ENCODE measurements at regions not wholly inside any gene's neighbourhood (a gene's known extent, or its start where the extent isn't known, plus 50 kb on each side); places are given as distances from the start of the nearest gene placed in this dataset.

- Histone ChIP-seq H3K27me3 (no peaks in the 10 kb centered on the region), H3K4me3 (no peak overlapping the region), H3K9me3 (no peaks in the 10 kb centered on the region), H3K27ac (no peak overlapping the region), H3K36me3 (ENCODE audit: low read depth, missing control alignments) (no peaks in the 10 kb centered on the region), H3K4me1 (no peaks in the 10 kb centered on the region)
- 55 to 63% methylated on average over 3 of the region's 3 CpGs for WGBS, 2 donors
- no peak for DNase-seq
- intact Hi-C loops (cut with DNase I; ENCODE audit: low total_unique reads), result no loop called here
- TF ChIP-seq POLR2A (IDR thresholded peaks at IDR 0.05) (no peak), CTCF (IDR thresholded peaks at IDR 0.05) (no peak)
Observed at GRCh38 chr12:83473408-83474095, 786.8 kb downstream of the TMTC2 start.

GRCh38 chr12:83472772-83473171, 786.1 kb downstream of the TMTC2 start:
- H3K9me3 ChIP-seq, result no peaks in the 10 kb centered on the region
- H3K4me3 ChIP-seq, result no peak overlapping the region
- H3K27ac ChIP-seq, result no peak overlapping the region
- no peaks in the 10 kb centered on the region for H3K27me3 ChIP-seq
- no peaks in the 10 kb centered on the region for H3K36me3 ChIP-seq (ENCODE audit: low read depth, missing control alignments)
- H3K4me1 ChIP-seq, result no peaks in the 10 kb centered on the region
- TF ChIP-seq POLR2A (IDR thresholded peaks at IDR 0.05) (no peak), CTCF (IDR thresholded peaks at IDR 0.05) (no peak)
- intact Hi-C loops (cut with DNase I; ENCODE audit: low total_unique reads), result no loop called here
- no peak for DNase-seq
- 70 to 76% methylated on average over 3 of the region's 3 CpGs for WGBS, 2 donors

DNA sequence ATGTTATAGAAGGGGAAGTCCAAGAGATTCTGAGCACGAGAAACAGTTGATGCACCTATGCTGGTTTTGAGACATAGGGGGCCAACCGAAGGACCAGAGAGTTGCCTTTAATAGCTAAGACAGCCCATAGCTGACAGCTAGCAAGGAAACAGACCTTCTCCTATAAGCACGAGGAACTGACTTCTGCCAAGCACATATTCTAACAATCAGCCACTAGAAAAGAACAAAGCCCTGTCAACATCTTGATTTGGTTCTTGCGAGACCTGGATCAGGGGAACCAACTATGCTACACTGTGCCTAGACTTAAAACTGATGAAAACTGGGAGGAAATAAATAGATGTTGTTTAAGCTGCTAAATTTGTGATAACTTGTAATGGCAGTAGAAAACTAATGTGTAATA, 785.6 kb downstream of the TMTC2 start:
- Histone ChIP-seq H3K4me3 (no peak overlapping the region), H3K36me3 (ENCODE audit: low read depth, missing control alignments) (no peaks in the 10 kb centered on the region), H3K9me3 (no peaks in the 10 kb centered on the region), H3K4me1 (no peaks in the 10 kb centered on the region), H3K27me3 (no peaks in the 10 kb centered on the region), H3K27ac (no peak overlapping the region)
- WGBS, 2 donors, result 86 to 87% methylated on average over 4 of the region's 4 CpGs
- no peak for DNase-seq
- intact Hi-C loops (cut with DNase I; ENCODE audit: low total_unique reads), result no loop called here
- no peak for TF ChIP-seq POLR2A (IDR thresholded peaks at IDR 0.05)
- no peak for TF ChIP-seq CTCF (IDR thresholded peaks at IDR 0.05)

DNA sequence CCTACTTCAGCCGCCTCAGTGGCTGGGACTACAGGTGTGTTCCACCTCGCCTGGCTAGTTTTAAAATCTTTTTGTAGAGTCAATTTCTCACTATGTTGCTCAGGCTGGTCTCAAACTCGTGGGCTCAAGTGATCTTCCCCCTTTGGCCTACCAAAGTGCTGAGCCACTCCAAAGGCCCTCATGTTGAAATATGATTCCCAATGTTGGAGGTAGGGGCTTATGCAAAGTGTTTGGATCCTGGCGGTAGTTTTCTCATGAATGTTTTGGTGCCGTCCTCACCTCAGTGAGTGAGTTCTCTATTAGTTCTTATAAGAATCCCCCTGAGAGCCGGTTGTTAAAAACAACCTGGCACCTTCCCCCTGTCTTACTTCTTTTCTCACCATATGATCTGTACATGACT, 784.6 kb downstream of the TMTC2 start:
- H3K27ac ChIP-seq, result no peak overlapping the region
- H3K4me1 ChIP-seq, result no peaks in the 10 kb centered on the region
- 74 to 94% methylated on average over 5 to 6 of the region's 6 CpGs for WGBS, 2 donors
- no peaks in the 10 kb centered on the region for H3K36me3 ChIP-seq (ENCODE audit: low read depth, missing control alignments)
- intact Hi-C loops (cut with DNase I; ENCODE audit: low total_unique reads), result no loop called here
- no peaks in the 10 kb centered on the region for H3K27me3 ChIP-seq
- no peaks in the 10 kb centered on the region for H3K9me3 ChIP-seq
- no peak overlapping the region for H3K4me3 ChIP-seq
- TF ChIP-seq CTCF (IDR thresholded peaks at IDR 0.05) (no peak), POLR2A (IDR thresholded peaks at IDR 0.05) (no peak)
- DNase-seq, result no peak

DNA sequence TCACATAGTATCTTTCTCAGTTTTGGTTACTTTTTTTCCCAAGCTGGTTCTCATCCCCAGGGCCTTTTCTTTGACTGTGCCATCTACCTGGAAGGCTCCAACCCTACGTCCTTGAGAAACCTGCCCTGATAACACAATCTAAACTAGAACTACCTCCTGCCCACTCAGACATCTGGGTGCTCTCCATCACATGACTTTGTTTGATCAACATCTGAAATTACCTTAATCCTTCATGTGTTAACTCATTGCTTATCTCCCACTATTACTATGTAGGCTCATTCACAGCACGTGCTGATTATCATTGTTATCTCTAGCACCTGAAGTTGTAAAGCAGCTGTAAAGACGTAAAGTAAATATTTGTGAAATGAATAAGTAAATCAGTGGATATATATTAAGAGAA, 784.0 kb downstream of the TMTC2 start:
- Histone ChIP-seq H3K9me3 (no peaks in the 10 kb centered on the region), H3K4me1 (no peaks in the 10 kb centered on the region), H3K36me3 (ENCODE audit: low read depth, missing control alignments) (no peaks in the 10 kb centered on the region), H3K27me3 (no peaks in the 10 kb centered on the region), H3K4me3 (no peak overlapping the region), H3K27ac (no peak overlapping the region)
- no peak for DNase-seq
- TF ChIP-seq CTCF (IDR thresholded peaks at IDR 0.05), result no peak
- no peak for TF ChIP-seq POLR2A (IDR thresholded peaks at IDR 0.05)
- intact Hi-C loops (cut with DNase I; ENCODE audit: low total_unique reads), result no loop called here
- WGBS, 2 donors, result 69 to 79% methylated on average over 3 of the region's 3 CpGs
